Endometrium (tissue), 2 donors: ENCODE measurements at regions not wholly inside any gene's neighbourhood (a gene's known extent, or its start where the extent isn't known, plus 50 kb on each side); places are given as distances from the start of the nearest gene placed in this dataset.
"Not testable (repeated sequence)": the region's sequence is repeated elsewhere in the genome, so short reads cannot be mapped to it uniquely, and the experiment has no call there.

Experiments used
- FAIRE-seq: peaks from 2 replicates; lab custom pipeline; 2012; peaks lifted over from hg19 to GRCh38; lab: Jason Lieb, UNC
- donor health status: control.
- donor health status: control.

DNA sequence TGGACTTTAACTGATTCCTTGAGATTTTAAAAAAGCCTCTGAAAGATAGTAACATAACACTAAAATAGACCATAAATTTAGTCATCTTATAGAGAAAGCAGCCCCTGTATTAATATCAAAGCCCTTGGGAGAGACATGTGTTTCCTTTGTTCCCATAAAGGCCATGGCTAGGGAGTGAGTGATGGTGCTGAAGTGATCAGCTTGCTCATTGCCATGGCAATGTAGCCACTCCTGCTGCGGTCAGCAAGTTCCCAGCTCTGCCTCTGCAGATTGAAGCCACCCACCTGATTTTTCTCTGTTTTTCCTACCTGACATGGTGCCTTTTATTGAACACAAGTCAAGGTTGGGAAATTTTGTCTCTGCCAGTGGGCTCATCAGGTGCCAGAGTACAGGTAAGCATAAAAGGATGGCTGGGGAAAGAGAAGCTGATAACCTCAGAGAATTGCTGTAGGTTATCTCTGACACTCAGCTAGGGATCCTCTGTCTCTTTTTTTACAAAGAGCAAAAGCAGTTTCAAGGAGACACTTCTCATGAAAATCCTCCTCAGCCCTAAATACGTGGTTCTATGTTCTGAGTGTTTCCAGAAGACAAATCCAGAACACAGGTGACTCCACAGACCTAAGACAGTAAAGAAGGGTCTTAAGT is 296.3 kb upstream of the NMUR2 start:
- FAIRE-seq, result no peak

DNA sequence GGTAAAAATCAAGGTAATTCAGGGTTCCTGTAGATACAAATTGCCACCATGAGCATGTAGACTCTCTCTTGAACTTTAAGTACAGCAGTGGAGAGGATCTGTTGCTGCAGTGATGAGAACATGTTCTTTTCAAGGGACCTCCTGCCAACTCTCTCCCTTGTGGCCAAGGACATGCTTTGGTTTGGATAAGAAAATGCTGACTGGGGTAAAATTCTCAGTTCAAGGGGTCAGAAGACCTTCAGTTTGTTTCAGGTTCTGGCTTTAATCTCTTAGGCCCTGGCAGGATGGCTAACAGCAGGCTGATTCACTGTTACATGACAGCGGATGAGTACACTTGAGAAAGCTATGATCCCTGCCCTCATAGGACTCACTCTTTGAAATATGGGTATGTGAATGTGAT is 299.2 kb upstream of the NMUR2 start:
- FAIRE-seq, result no peak

DNA sequence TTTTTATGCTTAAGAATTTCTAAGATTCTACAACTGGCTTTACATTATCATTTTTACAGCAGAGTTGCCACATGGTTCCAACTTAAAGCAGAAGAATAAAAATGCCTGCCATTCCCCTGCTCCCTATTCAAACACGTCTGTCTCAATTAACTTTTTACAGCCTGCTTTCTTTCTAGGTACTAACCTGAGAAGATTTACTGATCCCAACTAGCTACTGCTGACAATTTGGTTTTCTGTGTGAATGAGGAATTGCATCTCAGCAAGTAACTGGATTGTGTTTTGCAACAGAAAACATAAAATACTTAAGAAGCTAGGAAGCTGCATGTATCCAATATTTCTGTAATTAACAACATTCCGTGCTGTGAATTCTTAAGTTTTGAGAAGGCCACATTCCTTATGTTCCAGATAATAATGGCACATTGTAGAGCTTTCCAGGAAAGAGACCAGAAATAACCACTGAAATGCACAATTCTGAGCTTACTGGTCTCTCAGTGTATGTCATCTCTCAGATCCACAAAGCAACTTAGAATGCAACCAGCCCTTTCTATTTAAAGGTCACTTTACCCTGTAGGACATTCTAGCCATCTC is 306.8 kb upstream of the NMUR2 start:
- no peak for FAIRE-seq

DNA sequence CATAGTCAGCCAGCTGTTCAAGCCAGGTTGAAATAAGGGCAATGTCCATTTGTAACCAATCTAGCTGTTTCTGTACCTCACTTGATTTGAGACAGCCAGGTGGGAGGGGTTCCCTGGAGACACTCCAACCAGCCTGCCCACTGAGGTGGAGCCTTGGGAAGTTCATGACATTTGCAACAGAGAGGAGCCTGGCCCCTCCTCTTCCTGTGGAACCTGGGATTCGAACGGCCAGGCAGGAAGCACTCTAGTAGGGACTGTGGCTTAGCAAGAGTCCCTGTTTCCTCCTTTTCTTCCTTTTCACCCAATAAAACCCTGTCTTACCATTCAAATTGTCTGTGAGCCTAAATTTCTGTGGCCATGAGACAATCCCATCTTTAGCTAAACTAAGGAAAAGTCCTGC is 312.3 kb upstream of the NMUR2 start:
- FAIRE-seq, result no peak

DNA sequence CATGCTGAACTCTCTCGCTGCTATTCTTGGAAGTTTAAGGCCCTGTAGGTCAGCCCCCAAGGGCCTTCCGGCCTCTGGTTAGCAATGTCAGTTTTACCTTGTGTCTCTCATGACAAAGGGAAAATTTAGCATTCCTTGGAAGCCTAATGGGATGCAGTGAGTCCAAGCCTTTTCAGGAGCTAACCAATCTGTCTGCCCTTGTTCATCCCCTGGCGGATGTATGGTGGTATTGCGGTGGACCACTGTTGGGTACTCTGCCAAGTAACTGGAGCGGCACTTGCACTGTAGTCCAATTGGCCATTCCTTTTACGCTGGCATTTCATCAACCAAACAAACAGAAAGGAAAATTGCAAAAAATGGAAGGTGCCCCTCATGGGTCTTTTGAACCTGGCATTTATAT is 318.4 kb upstream of the NMUR2 start:
- FAIRE-seq, result no peak

DNA sequence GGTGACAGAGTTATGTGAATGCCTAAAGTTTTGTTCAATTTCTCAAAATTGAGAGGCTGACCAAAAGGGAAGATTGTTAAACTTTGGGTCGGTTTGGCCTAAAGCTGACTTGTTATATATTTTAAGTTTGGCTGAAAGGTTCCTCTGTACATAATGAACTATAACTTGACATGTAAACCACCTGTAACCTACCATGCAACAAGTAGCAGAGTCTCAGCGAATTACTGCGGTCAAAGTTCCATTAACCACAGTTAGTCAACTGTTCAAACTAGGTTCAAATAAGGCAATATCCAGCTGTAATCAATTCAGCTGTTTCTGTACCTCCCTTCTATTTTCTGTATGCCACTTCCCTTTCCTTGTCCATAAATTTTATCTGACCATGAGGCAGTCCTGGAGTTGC is 325.1 kb upstream of the NMUR2 start:
- FAIRE-seq, result no peak

DNA sequence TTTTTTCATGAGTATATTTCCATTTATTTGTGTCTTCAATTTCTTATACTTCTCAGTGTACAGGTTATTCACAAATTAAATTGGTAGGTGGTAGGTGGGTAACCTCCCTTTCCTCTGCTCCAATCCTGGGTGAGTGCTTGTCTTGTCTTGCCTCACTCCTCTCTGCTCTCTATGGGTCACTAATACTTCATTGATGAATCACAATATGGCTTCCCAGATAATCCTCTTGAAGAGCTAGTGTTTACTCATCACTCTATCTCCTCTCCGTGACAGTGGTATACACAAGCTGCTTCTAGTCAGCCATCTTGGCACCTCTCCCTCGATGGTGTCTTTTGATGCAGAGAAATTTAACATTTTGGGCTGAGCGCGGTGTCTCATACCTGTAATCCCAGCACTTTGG is 331.8 kb upstream of the NMUR2 start:
- no peak for FAIRE-seq

DNA sequence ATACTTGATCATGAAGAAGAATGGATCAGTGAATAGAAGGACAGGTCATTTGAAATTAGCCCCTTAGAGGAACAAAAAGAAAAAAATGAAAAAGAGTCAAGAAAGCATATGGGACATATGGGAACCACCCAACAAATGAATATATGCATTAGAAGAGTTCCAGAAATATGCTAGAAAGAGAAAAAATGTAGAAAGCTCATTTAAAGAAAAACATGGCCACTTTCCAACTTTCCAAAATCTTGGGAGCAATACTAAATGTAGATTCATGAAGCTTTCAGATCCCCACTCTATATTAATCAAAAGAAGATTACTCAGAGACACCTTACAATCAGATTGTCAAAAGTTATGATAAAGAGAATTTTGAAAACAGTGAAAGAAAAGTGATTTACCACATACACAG is 334.8 kb upstream of the NMUR2 start:
- FAIRE-seq, result no peak

DNA sequence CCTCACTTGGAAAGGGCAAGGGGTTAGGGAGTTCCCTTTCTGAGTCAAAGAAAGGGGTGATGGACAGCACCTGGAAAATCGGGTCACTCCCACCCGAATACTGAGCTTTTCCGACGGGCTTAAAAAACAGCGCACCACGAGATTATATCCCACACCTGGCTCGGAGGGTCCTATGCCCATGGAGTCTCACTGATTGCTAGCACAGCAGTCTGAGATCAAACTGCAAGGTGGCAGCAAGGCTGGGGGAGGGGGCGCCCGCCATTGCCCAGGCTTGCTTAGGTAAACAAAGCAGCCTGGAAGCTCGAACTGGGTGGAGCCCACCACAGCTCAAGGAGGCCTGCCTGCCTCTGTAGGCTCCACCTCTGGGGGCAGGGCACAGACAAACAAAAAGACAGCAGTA is 336.0 kb upstream of the NMUR2 start:
- not testable (repeated sequence) for FAIRE-seq

DNA sequence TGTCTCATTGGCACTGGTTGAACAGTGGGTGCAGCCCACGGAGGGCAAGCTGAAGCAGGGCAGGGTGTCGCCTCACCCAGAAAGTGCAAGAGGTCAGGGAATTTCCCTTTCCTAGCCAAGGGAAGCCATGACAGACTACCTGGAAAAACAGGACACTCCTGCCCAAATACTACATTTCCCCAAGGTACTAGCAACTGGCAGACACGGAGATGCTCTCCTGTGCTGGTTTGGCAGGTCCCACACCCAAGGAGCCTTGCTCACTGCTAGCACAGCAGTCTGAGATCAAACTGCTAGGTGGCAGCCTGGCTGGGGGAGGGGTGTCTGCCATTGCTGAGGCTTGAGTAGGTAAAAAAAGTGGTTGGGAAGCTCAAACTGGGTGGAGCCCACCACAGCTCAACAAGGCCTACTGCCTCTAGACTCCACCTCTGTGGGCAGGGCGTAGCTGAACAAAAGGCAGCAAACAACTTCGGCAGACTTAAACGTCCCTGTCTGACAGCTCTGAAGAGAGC is 382.7 kb upstream of the NMUR2 start:
- FAIRE-seq, result not testable (repeated sequence)

DNA sequence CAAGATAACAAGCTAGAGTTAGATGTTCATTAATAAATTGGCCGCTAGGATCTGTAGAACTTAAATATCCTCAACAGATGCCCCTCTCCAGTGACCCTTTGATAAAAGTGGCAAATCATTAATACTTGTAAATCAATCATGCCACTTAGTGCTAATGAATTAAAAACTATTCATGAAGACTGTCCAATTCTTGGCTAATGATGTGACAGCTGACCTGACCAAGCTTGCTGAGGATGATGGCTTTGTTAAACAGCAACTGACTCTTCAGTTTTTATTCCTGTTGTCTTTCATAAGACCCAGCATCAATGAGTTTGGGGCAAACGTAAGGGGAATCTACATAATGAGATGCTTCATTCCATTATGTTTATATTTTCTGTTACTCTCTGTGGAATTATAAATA is 396.8 kb upstream of the NMUR2 start:
- FAIRE-seq, result no peak

DNA sequence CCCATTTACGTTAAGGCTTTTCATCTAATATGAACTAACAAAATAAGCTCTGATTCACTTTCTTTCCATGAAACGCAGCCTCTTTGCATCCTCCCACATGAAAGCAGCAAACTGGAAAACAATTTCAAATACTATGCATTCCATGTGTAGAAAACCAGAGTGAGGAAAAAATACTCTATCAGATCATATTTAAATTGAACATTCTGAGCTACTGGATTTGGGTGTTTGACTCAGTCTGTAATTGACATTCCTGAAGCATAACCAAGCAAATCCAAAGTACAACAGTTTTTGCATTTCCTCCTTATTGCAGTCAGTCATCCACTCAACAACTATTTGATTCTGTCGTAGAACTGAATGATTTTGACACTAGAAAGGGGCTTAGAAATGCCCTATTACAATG is 399.1 kb upstream of the NMUR2 start:
- FAIRE-seq, result no peak

DNA sequence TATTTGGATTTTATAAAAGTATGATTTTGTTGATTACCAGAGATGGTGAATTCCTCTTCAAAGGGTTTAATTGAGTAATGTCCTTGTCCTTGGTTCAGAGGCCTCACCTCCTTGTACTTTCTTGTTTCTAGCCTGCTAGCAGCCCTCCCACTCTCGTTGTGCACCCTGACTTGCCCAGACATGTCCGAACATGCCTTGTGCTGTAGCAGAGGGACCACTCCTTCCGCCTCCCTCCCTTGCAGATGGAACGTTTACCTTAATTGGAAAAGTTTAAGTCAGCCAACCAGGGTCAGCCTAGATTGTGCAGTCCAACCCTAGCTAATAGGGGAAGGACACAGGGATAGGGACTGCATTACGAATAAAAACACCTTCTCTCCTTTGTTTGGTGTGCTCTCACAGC is 406.9 kb upstream of the NMUR2 start:
- no peak for FAIRE-seq

DNA sequence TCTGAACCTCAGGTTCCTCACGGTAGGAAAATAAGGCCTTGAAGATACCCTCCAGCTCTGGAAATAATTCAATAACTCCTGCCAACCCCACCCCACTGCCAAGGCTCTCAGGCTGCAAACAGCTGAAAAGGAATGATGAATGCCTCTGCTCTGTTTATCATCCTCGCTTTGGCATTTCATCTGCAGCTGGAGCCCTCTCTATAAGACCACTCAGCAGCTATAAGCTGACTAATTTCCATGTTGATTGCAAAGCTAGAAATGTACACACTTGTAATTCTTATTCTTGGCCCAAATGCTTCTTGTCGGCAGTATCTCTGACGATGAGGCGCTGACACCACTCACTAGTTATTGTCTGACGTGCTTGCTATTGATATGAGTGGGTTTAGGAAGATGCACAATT is 408.4 kb upstream of the NMUR2 start:
- FAIRE-seq, result no peak

DNA sequence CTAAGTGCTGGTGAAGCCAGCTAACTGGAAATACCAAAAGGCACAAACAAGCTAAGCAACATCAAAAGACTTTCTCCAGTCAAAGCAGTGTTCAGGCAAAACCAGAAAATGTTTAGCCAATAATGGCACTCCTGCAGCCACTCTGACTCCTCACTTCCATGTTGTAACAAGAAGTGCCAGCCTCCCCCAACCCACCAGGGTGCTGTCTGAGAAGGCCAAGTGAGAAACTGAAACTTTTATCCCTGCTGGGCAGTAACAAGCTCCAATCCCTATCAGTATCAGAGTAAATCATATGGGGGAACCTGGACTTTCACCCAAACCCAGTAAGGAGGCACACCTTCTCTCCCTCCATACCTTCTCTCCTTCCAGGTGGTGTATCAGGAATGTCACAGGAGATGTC is 414.8 kb upstream of the NMUR2 start:
- no peak for FAIRE-seq

DNA sequence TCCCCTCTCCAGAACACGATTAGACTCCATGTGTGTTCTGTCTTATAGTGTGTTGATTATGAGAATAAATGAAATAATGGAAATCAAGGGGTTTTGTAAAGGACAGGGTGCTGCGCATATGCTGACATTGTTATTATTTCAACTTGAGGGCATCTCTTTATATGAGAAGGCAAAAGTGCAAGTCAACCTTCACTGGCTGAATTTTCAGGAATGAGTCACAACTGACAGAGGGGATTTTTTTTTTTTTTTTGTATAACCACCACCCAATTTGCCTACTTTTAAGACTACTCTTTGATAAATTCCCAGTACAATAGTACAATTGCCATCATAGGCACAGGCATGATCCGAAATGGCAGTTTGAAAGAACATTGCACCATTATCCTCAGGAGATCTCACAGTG is 419.2 kb upstream of the NMUR2 start:
- FAIRE-seq, result no peak

DNA sequence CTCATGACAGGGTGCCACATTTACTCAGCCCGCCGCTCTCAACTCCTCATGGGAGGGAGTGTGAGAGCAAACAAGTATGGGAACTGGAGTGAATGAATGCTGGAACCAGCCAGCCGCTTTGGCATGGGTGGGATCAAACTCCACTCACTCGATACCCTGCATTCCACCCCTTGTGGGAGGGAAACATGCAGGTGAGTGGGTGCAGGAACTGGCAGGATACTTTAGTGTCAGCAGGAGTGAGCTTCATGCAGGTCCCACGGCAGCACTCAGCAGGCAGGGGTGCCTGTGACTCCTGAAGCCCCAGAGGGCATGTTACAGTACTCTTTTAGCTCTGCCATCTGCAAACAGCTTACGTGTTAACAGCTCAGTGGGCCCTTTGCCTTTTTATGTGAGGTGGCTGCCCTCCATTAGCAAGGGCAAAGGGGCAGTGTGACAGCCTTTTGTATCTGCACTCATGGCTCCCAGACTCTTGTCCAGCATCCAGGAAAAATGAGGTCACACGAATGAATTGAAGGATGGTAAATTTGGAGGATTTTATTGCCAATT is 433.2 kb upstream of the NMUR2 start:
- FAIRE-seq, result no peak

DNA sequence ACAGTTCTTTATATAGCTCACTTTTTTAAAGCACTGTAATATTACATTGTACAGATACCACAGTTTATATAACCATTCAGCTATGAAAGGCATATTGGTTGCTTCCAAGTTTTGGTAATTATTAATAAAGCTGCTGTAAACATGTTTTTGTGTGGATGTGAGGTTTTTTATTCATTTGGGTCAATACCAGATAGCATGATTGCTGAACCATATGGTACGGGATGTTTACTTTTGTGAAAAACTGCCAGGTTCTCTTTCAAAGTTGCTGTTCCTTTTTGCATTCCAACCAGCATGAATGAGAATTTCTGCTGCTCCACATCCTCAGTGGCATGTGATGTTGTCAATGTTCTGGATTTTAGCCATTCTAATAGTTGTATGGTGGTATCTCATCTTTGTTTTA is 439.6 kb upstream of the NMUR2 start:
- FAIRE-seq, result no peak

DNA sequence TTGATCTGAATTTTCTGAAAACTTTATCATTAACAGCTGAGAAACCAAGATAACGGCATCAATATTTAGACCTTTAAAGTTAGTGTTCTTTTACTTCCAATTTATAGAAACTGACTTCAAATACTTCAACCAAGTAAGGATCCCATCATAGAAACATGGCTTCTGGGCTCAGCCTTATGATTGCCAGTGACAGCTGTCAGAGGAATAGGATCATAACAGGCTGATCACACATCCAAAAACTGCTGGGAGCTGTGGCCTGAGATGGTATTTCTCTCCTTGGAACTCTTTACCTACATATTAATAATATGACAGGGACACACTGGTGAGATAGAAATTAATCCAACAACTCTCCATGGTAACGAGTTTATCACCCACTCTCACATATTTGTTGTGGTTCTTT is 448.3 kb upstream of the NMUR2 start:
- no peak for FAIRE-seq

DNA sequence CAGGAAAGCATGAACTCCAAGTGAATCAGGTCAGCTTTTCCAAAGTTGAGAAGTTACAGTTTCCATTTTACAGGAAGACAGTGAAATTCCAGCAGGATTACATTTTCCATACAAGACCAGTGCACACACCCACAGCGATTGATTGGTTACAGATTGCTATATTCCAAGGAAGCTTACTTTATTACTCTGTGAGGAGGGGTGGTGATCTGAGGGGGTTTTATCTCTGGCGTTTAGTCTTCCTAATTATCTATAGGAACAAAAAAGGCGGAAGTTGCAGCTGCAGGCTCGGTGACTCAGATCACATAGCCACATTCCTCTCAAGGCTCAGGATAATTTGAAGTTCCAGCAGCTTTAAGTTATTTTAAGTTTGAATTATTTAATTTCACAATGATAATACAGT is 450.4 kb upstream of the NMUR2 start:
- no peak for FAIRE-seq

DNA sequence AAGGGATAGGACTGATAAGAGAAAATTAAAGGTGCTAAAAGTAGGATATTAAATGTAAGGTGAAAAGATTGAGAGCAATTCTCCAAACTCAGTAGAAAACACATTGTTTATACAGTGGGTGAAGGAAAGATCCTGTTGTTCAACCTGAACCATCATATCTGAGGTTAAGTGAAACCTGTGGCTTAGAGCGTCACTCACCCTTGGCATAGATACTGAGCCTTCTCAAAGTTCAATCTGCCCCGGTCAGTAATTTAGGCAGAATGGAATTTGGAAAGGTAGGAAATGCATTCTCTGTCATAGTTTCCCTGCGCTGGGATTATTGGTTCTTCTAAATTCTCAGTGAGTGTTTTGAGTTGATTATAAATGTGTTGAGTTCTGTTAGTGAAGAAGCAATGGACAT is 456.2 kb upstream of the NMUR2 start:
- FAIRE-seq, result no peak

DNA sequence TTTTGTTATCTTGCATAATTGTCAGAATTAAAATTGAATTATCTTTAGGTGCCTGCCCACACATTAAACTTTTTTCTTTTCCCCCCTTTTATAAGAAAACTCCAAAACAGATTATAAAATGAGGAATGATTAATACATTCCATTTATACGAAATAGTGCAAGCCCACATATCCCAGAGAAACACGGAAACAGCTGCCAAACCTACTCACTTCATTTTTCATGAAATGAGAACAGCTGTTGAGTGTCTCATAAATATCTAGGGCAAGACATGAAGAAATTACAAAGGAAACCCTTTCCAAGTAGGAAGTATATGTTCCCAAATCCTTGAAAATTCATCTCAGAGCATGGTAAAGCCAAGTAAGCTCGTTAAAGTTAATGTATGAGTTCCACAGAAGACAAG is 459.4 kb upstream of the NMUR2 start:
- no peak for FAIRE-seq

DNA sequence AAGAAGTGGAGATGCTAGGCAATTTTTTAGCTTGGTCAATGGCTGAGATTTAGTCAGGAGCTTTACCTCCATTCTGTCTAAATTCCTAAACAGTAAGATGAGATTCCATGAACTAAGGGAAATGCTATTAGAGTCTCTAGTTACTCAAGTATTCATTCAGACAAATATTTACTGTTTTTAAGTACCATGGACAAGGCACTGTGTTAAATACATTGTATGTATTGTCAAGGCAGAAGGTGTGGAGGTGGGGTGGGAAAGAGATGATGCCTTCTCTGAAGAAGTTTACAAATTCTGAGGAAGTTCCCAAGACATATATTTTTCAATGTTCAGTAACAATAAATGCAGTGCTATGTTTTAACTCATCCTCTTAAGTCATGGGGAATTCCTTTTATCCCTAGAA is 459.9 kb upstream of the NMUR2 start:
- no peak for FAIRE-seq

DNA sequence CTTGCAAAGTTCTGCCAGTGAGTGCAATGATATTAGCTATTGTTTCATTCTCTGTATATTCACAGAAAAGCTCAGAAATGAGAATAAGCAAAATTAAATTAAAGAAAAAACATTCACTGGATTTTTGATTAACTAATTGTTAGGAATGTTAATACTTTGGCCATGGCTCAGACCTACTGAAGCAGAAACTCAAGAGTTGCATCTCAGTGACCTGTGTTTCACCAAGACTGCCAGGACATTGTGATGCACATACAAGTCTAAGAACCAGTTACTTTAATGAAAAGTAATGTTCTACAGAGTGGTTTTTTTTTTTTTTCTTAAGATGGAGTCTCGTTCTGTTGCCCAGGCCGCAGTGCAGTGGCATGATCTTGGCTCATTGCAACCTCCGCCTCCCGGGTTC is 464.9 kb upstream of the NMUR2 start:
- no peak for FAIRE-seq
